ENCODE measurements at regions not wholly inside any gene's neighbourhood (a gene's known extent, or its start where the extent isn't known, plus 50 kb on each side); places are given as distances from the start of the nearest gene placed in this dataset.
A peak's percentile ranks its signal among the peaks of the same experiment; 100 is the strongest.

GRCh38 chr4:165612936-165613335 lies 234.1 kb downstream of the CPE start:
- DNase-seq (ENCODE audit: low read depth) = no peak

- no peak for DNase-seq (ENCODE audit: low read depth)
Observed at GRCh38 chr4:165613581-165613980, 234.8 kb downstream of the CPE start.

DNA sequence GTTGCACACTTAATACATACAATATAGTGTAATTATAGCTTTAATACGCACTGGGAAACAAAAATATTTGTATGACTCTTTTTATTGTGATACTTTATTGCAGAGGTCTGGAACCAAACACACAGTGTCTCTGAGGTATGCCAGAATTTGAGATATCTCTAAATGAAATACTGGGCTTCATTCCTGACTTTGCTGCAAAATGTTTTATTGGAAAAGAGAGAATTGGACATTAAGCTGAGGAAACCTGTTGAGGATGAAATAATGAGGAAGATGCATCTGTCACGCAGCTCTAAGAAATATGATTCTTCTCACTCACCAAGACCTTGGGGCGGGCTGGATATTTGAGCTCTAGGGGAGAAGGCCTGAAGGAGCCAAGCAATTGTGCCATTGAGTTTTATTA lies 242.1 kb downstream of the CPE start:
- DNase-seq (ENCODE audit: low read depth) = no peak

- no peak for DNase-seq (ENCODE audit: low read depth)
Observed at GRCh38 chr4:165621983-165622382, 243.2 kb downstream of the CPE start.

DNA sequence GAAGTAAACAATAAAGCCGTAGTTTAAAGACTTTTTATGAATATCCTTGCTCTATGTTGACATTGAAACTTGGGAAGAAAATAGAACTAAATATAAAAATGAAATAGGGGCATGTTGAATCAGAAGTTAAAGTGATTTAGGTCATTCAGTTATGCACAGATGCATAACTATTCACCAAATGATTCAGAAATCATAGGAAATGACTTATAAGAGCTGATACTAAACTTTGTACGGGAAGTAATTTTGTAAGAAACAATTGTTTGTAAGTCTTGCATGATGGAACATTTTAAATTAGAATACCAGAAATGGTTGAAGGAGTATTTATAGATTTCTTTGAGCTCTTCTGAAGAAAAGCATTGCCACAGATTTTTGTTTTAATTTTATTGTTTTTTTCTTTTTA lies 246.5 kb downstream of the CPE start:
- DNase-seq (ENCODE audit: low read depth) = no peak

GRCh38 chr4:165626316-165626715 lies 246.7 kb upstream of the TLL1 start:
- no peak for DNase-seq (ENCODE audit: low read depth)

DNA sequence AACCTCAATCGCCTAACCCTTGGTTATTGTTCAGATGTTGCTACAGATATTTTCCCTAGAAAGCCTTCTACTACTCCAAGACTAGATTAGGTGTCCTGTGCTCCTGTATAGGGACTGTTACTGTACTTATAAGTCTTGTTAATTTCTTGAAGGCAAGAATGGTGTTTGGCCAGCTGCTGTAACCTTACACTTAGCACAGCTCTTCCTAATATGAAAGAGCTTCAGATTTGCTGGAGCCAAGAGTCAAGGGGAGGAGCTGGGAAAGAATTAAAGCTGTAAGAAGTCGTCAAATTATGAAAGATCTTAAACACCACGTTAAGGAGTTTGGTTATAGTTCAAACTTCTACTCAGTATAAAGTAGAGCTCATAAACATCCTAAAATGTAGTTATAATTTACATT lies 245.9 kb upstream of the TLL1 start:
- DNase-seq (ENCODE audit: low read depth) = no peak

DNA sequence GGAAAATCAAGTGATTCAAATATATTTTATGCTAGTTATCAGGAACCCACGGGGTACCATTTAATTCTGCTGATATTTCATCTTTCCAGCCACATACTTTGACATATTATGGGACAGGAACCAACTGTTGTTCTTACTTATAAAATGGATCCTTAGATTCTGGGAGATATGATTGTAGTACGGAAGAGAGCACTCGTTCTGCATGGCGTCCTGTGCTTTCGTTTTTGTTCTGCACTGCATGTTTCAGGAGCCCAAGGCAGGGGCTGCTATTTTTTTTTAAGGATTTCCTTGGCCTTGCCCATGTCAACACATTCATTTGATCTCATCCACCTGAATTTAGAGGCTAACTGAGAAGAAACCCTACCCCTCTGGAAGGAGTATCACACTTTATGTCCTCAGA lies 245.5 kb upstream of the TLL1 start:
- DNase-seq (ENCODE audit: low read depth) = no peak

GRCh38 chr4:165628572-165628971 lies 244.5 kb upstream of the TLL1 start:
- DNase-seq (ENCODE audit: low read depth) = no peak

GRCh38 chr4:165630671-165631070 lies 242.4 kb upstream of the TLL1 start:
- no peak for DNase-seq (ENCODE audit: low read depth)

DNA sequence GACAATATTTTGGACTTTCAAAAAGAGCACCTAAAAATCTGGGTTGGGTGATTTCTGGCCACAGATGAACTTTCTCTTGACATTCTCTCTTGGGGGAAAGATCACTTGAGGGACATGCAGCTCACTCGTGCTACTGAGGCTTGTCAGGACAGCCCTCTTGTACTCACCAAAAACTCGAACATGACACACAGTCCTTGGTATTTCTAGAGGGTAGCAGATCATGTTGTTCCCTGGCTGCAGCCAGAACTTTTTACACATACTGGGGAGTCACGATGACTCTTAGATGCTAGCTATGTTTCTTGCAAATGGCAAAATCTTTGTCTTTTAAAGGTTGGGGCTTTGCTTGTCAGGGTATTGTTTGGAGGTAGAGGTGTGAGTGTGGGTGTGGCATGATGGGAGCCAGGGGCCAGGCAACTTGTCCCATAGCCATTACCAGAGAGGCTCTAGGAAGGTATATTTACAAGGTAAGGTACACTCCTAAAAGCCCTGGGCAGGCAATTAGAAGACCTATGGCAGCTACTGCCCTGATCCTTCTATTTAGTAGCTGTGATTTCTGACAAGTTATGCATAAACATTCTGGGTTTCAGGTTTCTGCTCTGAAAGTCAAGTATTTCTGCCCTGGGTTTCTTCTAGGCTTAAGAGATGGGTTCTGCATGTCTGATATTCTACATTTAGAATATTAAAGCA lies 241.7 kb upstream of the TLL1 start:
- DNase-seq (ENCODE audit: low read depth) = no peak

- DNase-seq (ENCODE audit: low read depth) = no peak
Observed at GRCh38 chr4:165631912-165632311, 241.1 kb upstream of the TLL1 start.

GRCh38 chr4:165634766-165635165 lies 238.3 kb upstream of the TLL1 start:
- no peak for DNase-seq (ENCODE audit: low read depth)

DNA sequence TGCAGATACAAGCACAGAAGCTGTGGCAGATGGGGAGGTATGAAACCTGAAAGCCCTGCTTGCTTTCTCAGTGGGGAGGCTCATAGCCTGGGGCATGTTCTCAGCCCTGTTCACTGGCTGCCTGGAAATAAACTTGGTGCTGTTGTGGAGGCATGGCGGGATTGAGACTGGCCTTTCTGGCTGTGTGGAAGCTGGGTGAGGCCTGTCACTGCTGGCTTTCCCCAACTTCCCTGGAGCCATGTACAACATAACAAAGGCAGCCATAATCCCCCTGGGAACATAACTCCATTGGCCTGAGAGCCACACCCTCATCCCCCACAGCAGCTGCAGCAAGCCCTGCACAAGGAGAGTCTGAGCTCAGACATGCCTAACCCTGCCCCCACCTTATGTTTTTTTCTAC lies 237.7 kb upstream of the TLL1 start:
- DNase-seq (ENCODE audit: low read depth) = no peak

DNA sequence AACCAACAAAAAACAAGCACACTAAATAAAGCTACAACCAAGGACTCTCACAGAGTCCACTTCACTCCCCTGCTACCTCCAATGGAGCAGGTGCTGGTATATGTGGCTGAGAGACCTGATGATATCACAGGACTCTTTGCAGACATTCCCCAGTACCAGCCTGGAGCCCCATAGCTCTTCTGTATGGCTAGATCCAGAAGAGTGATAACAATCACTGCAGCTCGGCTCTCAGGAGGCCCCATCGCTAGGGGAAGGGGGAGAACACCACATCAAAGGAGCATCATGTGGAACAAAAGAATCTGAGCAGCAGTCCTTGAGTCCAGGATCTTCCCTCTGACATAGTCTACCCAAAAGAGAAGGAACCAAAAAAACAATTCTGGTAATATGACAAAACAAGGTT lies 237.1 kb upstream of the TLL1 start:
- DNase-seq (ENCODE audit: low read depth) = no peak

- no peak for DNase-seq (ENCODE audit: low read depth)
Observed at GRCh38 chr4:165651901-165652300, 221.1 kb upstream of the TLL1 start.

GRCh38 chr4:165654556-165654955 lies 218.5 kb upstream of the TLL1 start:
- no peak for DNase-seq (ENCODE audit: low read depth)

DNA sequence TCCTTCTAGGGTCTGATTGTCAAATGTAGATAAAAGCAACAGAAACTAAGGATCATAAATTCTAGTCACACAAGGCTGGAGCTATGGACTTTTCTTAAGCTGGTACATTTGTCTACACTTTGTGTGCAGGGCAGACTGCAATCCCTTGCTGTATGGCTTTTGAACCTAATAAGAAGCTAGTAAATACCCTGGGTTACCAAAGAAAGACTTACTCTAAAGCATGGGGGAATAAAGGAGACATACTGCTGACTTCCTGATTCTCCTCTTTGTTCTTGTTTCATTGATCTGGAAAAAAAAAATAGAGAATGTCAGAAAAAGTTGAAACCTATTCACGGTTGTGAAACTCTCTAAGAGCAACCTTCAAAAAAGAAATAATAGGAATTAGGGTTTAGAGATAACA lies 216.6 kb upstream of the TLL1 start:
- no peak for DNase-seq (ENCODE audit: low read depth)

DNA sequence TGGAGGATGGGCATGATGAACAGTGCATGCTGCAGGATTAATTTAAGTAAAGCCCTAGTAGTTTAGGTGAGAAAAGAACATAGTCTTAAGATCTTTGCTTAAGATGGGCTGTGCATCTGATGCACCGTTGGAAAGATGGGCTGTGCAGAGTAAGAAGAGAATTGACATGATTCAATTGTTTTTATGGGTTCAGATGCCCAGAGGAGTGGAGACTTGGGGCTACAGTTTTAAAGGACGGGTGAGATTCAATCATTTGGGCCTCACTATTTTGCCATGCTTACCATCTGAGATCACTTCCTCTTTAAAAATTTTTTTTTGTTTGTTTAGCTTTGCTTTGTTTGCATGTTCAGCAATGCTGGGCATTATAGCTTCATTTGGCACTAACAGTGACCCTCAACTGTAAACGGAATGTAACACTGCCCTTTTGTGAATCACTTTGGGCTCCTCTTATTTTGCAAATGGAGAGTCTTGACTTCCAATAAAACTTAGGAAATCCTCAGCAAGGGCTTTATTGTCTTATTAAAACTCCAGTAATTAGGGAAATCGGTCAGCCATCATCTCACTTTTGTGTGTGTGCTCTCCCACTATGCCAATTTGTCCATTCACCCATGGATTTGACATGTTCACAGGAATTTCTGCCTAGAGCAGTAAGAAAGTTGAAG lies 216.1 kb upstream of the TLL1 start:
- DNase-seq (ENCODE audit: low read depth) = no peak

DNA sequence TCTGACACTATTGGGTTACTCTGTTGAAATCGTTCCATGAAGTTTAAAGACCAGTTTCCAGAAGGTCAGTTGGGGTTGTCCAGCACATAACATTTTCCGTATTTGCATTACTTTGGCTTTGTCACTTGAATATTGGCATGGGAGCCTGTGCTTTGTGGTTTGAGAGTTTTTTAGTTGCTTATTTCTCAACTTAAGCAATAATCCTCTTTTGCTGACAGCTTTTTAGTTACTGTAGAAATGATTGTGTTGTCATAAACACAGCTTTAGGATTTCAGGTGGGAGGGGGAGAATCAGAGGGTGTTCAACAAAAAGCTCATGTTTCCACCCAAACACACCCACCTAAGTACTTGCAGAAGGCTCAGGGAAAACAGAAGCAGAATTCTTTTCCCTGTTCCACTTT lies 210.7 kb upstream of the TLL1 start:
- DNase-seq (ENCODE audit: low read depth) = no peak

- DNase-seq (ENCODE audit: low read depth) = no peak
Observed at GRCh38 chr4:165663411-165663810, 209.6 kb upstream of the TLL1 start.

- no peak for DNase-seq (ENCODE audit: low read depth)
Observed at GRCh38 chr4:165666836-165667235, 206.2 kb upstream of the TLL1 start.

- no peak for DNase-seq (ENCODE audit: low read depth)
Observed at GRCh38 chr4:165667969-165668368, 205.1 kb upstream of the TLL1 start.

- DNase-seq (ENCODE audit: low read depth) = peak; percentile 11
Observed at GRCh38 chr4:165668694-165669093, 204.3 kb upstream of the TLL1 start.
